GM19467 (cell line): ENCODE measurements at regions not wholly inside any gene's neighbourhood (a gene's known extent, or its start where the extent isn't known, plus 50 kb on each side); places are given as distances from the start of the nearest gene placed in this dataset.

Experiments used
- ATAC-seq: cut with Tn5 transposase; IDR thresholded peaks from one replicate; pipeline ENCODE4 v1.9.1; 2021; ENCODE audit warnings: mild to moderate bottlenecking, moderate library complexity; ENCODE audit not compliant: unreplicated experiment

DNA sequence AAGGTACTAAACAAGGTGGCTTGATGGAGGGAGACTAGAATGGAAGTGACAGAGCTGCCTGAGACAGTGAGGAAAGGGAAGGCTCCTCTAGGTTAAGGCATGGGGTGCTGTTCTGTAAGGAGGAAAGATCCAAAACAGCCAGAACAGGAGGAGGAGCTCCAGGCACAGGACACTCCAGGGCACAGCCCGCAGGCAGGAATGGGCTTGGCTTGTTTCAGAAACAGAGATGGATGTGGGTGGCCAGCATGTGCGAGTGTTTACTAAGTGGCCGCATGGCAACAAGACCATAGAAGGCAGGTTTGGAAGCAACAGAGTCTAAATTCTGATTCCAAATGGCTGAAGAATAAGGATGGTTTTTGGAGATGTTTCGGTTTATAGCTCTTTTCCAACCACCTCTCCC is 889.1 kb downstream of the AACS start:
- ATAC-seq = no peak

DNA sequence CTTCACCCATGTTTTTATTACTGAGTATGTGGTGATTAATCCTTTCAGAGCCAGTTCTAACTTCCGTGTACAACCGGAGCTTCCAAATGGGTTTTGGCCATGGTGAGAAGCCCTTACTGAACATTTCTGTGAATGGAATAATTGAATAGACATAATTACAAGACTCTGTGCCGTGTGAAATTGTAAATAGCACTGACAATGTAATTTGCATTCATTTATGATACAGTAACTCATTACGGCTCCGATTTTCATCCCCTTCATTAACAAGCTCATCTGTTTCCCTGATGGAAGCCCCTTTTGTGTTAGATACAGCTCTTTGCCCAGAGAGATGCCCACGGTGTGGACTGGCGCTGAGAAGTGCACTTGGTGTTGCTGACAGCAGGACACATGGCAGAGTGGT is 891.0 kb downstream of the AACS start:
- no peak for ATAC-seq

DNA sequence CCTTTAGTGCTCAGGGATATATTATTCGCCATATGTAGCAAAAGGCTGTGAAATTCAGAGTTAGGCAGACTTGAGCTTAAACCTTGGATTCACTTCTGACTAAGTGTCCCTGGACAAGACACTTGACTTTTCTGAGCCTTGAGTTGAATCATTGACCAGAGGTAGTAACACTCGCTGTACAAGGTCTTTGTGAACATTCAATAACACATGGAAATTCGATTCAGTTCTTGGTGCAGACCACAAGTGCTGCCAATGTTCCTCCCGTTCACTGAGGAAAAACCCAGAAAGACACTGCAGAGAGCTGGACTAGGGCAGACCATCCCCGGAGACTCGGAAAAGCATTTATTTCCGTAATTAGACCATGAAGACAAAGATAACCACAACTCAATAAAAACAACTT is 901.4 kb downstream of the AACS start:
- no peak for ATAC-seq

DNA sequence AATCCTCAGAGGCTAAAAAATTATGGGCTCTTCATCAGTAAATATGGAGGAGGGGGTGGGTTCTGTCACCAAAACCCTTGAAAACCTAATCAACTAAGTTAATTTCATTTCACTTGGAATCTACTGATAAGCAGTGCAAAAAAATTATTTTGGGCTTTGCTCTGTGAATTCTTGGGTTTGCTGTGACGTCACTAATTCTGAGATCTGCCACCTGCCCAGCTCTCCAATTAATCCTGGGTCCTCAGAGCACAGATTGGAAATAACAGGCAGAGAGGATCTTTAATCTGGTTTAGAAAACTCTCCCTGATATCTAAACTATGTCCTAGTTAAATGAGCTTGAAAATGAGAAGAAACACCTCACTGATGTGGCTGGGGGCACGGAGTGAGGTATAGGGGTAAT is 903.2 kb downstream of the AACS start:
- no peak for ATAC-seq

DNA sequence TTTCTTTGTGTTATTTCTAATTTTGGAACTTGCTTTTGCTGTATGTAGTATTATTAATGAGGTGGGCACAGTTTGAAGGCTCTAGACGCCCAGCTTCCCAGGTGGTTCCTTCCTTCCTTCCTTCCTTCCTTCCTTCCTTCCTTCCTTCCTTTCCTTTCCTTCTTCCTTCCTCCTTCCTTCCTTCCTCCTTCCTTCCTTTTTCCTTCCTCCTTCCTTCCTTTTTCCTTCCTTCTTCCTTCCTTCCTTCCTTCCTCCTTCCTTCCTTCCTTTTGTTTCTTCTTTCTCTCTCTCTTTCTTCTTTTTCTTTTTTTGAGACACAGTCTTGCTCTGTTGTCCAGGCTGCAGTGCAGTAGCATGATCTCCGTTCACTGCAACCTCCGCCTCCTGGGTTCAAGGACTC is 906.7 kb downstream of the AACS start:
- ATAC-seq = no peak

DNA sequence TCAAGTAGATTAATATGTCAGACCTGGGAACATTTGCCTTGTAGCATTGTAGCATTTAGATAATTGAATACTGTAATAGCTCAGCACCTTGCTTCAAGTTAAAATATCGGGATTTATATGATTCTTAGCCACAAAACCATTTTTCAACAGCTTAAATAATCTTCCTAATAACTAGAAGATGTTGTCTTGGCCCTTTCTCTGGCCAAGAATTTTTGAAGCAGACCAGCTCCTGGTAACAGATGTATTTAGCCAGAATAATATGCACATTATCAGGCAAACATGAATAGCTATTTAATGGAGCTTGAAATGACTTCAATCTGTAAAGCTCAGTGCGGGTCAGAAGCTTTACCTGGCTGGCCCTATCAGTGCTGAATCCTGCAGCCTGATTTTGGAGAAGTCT is 913.1 kb downstream of the AACS start:
- no peak for ATAC-seq

DNA sequence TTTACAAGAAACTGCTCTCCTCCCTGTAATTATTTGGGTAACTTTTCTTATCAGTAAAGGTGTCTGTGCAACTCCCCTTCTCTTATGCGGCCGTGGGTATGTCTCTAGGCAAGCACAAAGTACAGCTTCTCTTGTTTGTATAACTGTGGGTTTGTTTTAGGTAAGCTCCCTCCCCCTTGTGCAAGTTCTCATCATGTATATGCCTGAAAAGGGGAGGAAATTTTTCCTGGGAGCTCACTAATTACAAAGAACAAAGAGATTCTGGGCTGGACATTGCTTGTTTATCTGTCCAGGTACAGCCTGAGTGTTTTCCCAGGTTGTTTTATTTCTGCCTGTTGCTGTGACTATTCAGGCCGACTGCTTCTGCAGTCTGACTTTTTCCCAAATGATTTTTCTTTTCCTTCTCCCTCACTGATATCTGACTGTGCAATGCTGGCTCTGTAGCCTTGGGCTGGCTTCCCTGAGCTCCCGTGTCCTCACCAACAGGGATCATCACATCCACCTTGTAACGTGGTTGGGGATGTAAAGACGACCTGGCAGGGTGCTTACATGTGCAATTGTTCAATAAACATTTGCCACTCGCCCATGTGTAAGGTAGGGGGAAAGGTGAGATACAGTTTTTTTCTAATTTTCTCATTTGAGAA is 916.5 kb downstream of the AACS start:
- no peak for ATAC-seq

DNA sequence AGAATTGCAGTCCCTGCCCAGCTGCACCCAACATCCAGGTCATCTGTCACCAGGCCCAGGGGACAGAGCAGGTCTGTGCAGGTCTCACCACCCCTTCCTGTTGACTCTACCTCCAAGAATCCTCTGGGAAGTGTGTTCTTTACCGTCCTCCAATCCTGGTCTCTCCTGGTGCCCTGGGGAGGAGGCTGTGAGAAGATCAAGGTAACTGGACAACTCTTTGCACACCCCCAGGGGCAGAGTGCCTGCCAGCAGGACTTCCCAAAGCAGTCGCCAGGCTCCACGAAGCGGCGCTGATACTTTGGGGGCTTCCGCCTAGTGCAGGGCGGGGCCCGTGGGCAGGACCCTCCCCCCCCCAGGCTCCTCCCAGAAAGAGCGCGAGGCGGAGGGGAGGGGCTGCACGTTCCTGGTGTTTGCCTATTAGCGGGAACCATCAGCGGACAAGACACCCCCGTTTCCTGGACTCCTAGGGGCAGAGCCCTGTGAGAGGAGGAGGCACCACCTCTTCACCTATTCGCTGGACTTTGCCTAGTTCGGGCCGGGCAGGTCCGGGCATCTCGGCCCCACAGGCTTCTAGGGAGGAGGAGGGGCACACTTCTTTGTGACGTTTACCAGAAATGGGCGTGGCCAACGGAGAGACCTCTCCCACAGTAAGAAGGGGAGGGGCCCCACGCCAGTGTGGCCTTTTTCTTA is 918.0 kb downstream of the AACS start:
- ATAC-seq = no peak

DNA sequence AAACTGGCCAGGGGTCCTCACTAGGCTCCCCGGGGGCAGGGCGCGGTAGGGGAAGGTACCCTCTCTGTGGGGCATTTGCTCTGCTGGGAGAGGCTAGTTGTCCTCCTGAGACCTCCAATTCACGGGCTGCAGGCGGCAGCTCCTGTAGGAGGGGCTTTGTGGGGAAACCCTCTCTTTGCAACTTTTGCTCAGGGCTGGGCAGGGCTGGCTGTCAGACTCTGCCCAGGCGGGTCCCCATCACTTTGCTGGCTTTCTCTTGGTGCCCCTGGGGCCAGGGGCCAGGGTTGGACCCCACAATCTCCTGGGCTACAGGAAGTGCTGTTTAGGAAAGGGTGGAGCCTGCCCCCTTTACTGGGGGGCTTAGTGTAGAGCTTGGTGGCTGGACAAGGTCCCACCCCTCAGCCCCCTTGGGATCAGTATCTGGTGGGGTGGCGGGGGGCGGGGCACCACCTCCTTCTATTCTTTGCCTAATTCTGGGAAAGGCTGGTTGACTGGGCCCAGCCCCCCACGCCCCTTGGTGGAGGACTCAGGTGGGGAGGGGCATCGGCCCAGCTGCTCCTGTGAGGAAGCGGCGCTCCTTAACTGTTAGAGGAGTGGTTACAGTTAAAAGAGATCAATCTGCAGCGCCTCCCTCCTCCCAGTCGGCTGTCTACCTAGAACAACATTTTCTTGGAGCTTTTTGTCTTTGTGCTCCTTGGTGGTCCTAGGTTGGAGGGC is 918.7 kb downstream of the AACS start:
- no peak for ATAC-seq

DNA sequence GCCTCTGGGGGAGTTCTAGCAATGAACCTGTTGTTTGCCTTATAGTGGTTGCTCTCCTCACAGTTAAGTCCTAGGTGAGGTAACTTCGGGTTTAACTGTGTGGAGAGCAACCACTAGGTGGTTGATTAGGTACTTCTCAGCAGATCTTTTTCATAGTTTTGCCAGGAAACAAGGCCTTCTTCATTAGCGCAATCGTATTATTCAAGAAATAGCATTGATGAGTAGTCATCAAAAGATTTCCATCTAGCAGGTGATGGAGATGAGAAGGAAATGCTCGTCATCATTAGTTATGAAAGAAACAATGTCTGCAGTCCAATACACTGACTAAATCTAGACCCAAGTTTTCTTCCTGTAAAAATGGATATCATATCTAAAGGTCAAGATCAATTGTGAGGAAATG is 923.3 kb downstream of the AACS start:
- ATAC-seq = no peak

DNA sequence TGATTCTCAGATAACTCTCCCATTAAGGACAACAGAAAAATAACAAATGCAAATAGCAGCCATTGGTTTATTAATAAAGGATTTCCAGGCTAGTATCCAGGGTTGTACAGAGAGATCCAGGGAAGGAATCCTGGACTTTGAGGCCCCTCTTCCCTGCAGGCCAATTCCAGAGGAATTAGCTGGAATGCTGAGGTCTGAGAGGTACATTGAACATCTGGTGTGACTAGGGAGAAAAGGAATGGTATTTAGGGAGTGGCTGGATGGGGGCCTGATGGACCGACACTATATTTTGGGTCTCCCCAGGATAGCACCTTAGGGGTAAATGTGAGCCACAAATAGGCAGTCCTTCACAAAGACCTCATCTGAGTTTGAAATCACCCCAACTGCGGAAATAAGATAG is 924.5 kb downstream of the AACS start:
- no peak for ATAC-seq

DNA sequence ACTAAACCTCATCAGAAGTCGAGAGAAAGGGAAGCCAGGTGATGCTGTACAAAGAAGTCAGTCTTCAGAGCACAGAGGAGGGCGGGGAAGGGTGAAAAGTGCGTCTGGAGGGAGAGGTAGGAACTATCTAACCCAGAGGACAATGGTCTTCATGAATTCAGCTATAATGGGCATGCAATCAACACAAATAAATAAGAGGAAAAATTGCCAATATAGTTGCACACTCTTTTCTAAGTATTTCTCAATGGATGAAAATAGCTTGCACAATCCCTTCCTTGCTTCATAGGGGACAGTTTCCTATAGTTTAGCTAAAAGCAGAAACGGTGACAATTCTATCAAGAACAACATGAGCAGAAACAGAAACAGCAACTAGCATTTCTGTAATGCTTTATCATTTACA is 931.2 kb downstream of the AACS start:
- ATAC-seq = no peak

DNA sequence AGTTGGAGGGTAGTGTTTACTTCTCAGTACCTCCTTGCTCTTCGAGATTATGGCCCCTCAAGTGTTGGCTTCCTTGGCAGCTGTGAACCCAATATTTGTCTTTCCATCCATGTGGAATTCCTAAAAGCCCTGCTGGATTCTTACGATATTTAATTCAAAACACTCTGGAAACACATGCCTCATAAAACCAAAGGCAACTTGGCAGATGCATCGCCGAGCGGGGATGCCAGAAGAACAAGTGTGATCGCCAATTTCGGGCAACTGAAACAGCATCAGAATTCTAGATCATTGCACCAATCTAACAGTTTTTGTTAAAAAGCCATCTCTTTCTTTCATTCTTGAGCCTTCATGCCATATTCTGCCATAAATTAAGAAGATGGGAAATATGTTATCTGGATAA is 934.4 kb downstream of the AACS start:
- no peak for ATAC-seq

DNA sequence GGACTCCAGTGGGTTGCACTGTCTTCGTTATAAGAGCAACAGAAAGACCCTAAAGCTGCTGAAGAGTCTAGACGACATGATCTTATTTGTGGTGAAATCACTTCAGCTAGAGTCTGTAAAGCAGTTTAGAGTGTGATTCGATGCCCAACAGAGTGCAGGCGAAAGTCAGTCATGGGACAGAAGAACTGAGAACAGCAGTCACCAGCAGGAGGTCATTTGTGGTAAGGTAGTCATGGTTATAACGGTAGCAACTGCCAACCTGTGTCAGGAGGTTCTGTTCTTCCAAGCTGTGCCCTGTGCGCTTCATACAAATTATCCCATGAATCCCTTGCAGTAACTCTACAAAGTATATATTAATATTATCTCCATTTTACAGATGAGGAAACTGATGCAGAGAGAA is 954.1 kb downstream of the AACS start:
- ATAC-seq = no peak

DNA sequence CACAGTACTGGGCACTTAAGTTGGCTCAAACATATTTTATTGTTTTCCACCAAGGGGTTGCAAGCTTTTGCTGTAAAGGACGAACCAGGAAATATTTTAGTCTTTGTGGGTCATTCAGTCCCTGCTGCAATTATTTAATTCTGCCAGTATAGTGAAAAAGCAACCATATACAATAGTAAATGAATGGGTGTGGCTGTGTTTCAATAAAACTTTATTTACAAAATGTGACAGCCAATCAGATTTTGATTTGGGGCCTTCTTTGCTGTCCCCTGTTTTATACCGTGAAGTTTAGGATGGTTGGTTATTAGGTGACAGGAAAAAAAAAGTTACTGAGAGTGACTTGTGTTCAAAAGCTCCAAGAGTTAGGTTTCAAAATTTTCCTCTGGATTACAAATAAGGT is 956.4 kb downstream of the AACS start:
- ATAC-seq = no peak

DNA sequence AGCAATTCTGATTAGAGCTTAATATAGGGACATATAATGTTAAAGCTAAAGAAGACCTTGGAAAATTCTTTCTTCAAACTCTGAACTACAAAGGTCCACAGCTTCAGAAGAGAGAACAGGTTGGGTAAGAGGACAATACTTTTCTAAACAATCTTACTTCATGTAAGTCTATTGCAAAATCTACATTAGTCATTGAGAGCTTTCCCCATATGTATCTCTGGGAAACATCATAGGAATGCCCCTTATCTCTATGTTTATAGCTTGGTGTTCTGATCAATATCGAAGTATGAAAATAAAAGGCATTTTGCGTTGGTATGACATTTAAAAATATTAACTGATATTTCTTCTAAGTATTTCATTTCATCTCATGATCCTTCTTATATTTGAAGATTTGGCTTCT is 962.6 kb downstream of the AACS start:
- ATAC-seq = no peak

DNA sequence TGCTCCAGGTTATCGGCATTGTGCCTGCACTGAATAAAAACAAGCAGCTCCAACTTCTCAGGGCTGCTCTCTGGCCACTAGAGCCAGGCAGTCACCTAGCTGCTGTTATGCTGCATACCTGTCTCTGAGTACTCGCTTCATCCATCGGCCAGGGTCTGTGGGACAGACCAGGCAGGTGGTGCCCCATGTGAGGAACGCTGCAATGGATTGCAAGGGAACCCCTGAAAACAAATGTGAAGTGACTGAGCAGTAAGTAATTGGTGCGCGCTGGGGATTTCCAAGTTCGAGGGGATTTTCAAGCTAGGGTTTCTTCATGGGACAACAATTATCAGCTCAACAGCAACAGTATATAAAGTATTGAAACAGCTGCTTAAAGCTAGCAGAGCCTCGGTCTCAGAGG is 965.3 kb downstream of the AACS start:
- ATAC-seq = no peak

DNA sequence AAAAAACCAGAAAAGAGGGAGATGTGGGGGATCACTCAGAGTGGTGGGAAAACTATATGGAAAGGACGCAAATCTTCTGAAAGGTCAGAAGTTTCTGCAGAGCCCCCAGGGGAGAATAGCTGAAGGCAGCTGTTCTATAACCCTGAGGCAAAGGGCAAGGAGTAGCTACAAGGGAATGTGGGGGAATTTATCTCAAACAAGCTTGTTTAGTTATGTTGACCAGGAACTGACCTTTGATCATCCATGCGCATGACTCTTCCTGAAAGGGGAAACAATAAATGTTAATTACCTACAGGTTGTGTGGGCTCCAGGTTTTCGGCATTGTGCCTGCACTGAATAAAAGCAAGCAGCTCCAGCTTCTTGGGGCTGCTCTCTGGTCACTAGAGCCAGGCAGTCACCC is 968.5 kb downstream of the AACS start:
- ATAC-seq = no peak

DNA sequence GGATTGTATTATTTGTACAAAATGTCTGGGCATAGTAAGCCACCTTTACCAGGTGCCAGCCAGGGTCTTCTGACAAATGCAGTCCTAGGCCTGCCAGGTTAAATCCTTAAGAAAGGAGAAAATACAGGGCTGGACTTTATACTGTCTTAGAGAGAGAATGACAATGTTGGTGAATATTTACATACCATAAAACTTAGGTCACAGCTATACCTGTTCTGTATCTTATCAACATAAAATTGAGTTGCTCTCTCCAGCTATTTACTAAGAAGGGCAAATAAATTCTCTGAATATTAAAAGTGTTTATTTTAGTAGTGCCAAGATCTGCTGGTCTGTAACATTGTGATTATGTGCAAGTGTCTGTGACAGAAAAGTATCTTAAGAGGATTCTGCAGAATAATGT is 971.1 kb downstream of the AACS start:
- ATAC-seq = no peak

DNA sequence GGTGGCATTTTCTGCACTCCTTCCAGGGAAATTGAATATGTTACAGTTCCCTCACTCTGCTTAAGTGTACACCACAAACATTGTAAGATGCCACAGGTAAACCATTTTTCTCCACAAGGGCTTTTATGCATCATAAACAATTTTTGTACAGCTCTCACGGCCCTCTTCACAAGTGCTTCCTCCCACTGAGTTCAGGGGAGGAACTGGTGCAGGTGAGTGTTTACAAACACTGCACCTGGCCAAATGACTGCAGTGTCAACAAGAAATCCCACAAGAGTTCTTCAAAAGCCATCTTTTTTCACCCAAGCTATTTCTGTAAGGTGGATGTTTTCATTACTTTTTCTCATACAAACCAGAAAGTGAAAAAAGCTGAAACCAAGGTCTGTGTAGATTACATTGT is 973.2 kb downstream of the AACS start:
- no peak for ATAC-seq

DNA sequence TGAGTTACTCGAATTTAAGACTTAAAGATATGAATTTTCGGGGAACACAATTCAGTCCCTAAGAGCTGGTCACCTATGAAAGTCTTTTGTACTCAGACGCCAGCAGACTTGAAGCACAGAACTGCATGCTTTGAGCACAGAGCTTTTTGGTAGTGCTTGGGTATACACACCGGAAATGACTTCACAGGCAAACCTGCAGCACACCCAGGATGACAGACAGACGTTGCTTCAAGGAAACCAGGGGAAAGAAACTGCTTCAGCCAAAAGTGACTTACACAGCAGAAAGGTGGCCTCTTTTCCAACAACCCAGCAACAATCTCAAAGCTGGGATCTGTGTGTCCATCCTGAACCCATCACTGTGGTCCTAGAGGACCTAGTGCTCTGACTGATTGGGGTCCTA is 975.1 kb downstream of the AACS start:
- ATAC-seq = no peak

DNA sequence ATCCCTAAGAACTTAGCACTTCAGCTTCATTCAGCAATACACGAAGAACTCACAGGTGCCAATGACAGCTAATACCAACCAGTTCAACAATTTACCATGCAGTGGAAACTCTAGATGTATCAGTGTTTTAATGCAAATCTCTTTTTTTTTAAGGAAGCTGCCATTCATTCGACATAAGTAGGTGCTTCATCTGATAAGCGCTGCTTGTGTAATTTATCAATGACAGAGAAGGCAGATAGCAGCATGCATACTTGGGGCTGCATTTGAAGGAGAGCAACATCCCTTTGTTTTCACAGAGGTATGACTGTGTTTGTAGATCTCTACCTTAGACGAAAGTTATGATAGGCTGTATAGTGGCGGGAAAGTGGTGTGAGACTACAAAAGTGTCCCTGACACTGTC is 977.1 kb downstream of the AACS start:
- ATAC-seq = no peak
